ENCODE measurements at regions not wholly inside any gene's neighbourhood (a gene's known extent, or its start where the extent isn't known, plus 50 kb on each side); places are given as distances from the start of the nearest gene placed in this dataset.

DNA sequence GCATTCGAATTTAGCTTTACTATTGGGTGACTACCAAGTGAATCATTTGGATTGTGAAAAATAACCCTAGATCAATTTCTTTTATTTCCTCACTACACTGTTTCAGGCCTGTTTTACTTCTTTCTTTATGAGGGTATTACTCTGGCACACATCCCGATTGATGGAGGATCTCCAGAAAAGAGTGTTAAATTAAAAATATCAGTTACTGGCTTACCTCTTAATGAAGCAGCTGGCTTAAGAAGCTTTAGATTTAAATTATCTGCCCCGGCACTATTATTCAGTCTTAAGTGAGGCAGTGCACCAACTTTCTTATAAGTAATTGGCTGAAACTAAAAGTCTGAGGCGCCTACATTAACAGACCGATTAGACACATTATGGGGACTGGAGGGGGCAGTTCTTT lies 1097.4 kb downstream of the TTLL7 start:
- DNase-seq (ENCODE audit: low read depth, low spot score): no peak
- in situ Hi-C loops (cut with HindIII; ENCODE audit: low sequenced_read_pairs): no loop called here
- TF ChIP-seq, protein P1, sequence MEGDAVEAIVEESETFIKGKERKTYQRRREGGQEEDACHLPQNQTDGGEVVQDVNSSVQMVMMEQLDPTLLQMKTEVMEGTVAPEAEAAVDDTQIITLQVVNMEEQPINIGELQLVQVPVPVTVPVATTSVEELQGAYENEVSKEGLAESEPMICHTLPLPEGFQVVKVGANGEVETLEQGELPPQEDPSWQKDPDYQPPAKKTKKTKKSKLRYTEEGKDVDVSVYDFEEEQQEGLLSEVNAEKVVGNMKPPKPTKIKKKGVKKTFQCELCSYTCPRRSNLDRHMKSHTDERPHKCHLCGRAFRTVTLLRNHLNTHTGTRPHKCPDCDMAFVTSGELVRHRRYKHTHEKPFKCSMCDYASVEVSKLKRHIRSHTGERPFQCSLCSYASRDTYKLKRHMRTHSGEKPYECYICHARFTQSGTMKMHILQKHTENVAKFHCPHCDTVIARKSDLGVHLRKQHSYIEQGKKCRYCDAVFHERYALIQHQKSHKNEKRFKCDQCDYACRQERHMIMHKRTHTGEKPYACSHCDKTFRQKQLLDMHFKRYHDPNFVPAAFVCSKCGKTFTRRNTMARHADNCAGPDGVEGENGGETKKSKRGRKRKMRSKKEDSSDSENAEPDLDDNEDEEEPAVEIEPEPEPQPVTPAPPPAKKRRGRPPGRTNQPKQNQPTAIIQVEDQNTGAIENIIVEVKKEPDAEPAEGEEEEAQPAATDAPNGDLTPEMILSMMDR (IDR thresholded peaks at IDR 0.05; ENCODE audit: low read depth, low read length): no peak
- H3K4me3 ChIP-seq (ENCODE audit: low read depth, low read length): no peak overlapping the region

DNA sequence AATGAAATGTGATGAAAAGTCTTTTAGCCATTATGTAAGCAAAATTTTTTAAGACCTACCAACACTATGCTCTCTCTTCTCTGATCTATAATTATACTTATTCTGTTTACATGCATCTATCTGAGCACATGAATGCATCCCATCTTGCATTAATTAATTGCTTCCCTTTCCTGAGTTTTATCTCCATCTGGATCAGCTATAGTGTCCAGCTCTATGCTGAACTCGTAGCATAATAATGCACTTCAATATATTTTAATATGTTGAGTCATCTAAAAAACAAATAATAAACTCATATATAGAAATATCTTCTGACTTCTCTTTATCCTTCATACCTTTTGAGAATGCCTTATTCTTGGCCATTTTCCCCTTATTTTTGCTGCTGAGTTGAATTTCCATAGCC lies 1097.8 kb downstream of the TTLL7 start:
- no peak for DNase-seq (ENCODE audit: low read depth, low spot score)
- TF ChIP-seq, protein P1 (IDR thresholded peaks at IDR 0.05; ENCODE audit: low read depth, low read length): no peak

DNA sequence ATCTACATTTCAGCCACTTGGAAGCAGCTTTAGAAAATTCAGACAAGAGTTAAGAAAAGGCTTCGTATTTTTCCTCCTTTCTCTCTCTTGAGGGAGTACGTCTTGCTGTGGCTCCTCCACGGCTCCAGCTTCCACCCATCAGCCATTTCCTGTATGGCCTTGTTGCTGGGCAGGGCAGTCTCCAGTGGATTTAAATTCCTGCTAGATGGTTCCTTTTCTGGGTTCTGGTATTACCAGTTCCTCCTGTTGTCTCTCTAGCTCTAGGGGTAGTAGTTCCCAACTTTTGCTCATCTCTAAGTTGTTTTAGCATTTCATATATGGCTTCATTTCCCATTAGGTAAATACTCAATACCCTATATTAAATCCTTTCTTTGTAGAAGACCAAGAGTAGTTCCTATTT lies 1098.3 kb downstream of the ADGRL2 start:
- in situ Hi-C loops (cut with HindIII; ENCODE audit: low sequenced_read_pairs): no loop called here
- TF ChIP-seq, protein P1 (IDR thresholded peaks at IDR 0.05; ENCODE audit: low read depth, low read length): no peak
- no peak for DNase-seq (ENCODE audit: low read depth, low spot score)
- no peak overlapping the region for H3K4me3 ChIP-seq (ENCODE audit: low read depth, low read length)

More for the DNA sequence above, 1097.8 kb downstream of the TTLL7 start:
- H3K4me3 ChIP-seq (ENCODE audit: low read depth, low read length): no peak overlapping the region
- in situ Hi-C loops (cut with HindIII; ENCODE audit: low sequenced_read_pairs): no loop called here

DNA sequence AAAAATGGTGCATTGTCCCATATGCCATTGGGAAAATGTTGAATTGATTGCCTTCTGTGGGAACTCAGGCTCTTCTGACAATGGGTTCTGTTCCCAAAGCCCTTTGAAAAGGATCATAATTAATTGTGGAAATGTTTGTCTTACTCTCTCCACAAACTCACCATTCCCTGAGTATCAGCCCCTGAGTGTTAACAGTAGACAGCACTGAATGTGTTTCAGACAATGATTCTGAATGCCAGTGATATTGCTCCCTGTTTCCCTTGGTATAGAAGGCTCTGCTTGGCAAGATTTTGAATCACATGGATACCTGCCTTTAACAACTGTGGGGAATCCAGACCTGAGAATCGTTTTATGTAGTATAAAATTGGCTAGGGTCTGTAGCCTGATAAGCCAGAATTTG lies 1096.8 kb downstream of the ADGRL2 start:
- in situ Hi-C loops (cut with HindIII; ENCODE audit: low sequenced_read_pairs): no loop called here
- no peak overlapping the region for H3K4me3 ChIP-seq (ENCODE audit: low read depth, low read length)
- no peak for DNase-seq (ENCODE audit: low read depth, low spot score)
- TF ChIP-seq, protein P1 (IDR thresholded peaks at IDR 0.05; ENCODE audit: low read depth, low read length): no peak

DNA sequence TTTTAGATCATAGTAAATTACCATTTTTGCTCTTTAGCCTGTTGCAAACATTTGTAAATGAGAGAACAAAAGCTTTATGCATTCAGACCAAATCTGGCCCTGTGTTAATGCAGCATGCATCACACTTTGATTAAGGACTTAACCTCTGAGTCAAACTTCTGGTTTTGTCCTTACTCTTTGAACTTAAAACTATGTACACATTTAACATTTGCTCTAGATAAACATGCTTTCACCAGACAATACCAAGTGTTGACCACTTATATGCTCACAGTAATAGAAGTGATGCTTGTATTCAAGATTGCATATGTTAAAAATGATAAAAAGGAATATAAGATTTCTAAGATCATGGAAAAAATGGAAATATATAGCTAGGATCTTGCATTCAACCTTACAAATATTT lies 1095.3 kb downstream of the ADGRL2 start:
- DNase-seq (ENCODE audit: low read depth, low spot score): no peak
- TF ChIP-seq, protein P1 (IDR thresholded peaks at IDR 0.05; ENCODE audit: low read depth, low read length): no peak
- no peak overlapping the region for H3K4me3 ChIP-seq (ENCODE audit: low read depth, low read length)
- in situ Hi-C loops (cut with HindIII; ENCODE audit: low sequenced_read_pairs): no loop called here

DNA sequence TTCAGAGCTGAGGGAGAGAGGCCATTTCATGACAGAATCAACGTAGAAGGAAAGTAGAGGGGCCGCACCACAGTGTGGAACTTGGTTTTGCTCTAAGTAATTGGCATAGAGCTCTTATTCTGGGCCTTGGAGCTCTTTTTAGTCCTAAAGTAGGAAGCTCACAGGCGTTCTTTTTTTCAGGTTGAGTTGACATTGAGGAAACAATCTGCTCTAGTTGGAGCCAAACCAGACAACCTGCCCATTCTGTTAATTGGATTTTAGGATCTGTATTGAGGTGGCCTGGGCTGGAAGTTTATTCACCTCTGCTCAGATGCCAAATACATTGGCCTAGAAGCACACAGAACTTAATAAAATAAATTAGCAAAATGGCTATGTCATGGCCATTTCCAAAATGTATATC lies 1093.9 kb downstream of the ADGRL2 start:
- no peak overlapping the region for H3K4me3 ChIP-seq (ENCODE audit: low read depth, low read length)
- no peak for DNase-seq (ENCODE audit: low read depth, low spot score)
- in situ Hi-C loops (cut with HindIII; ENCODE audit: low sequenced_read_pairs): no loop called here
- TF ChIP-seq, protein P1 (IDR thresholded peaks at IDR 0.05; ENCODE audit: low read depth, low read length): no peak

Data from astrocyte of the spinal cord (primary cell).